Endothelial cell of umbilical vein (primary cell): ENCODE measurements at regions not wholly inside any gene's neighbourhood (a gene's known extent, or its start where the extent isn't known, plus 50 kb on each side); places are given as distances from the start of the nearest gene placed in this dataset.

Experiments used
- BruUV-seq: library from RNA; stranded (reverse); fragments of 400-500 nt; replicated peaks from 2 replicates; lab custom pipeline; 2021; lab: Mats Ljungman, UMichigan
- CTCF ChIA-PET: fragments of 300-600, 350-600 bp; sonication (Branson Sonifier 250); formaldehyde crosslinking; loops from one replicate; lab custom pipeline; 2021; ENCODE audit warnings: antibody characterized with exemption, inconsistent platforms; lab: Charles Lee
- POLR2A ChIA-PET: fragments of 300-600, 350-600 bp; sonication (Branson Sonifier 250); formaldehyde crosslinking; loops from one replicate; lab custom pipeline; 2021; ENCODE audit warnings: antibody characterized with exemption, inconsistent platforms; lab: Charles Lee
- DNase-seq: peaks from one replicate; pipeline ENCODE4 v3.0.0-alpha.2; 2011; ENCODE audit warnings: low read depth, low spot score
- FAIRE-seq: peaks from 2 replicates; lab custom pipeline; 2011; peaks lifted over from hg19 to GRCh38; lab: Jason Lieb, UNC
- H2AFZ ChIP-seq: 2 replicates; pipeline ENCODE4 v1.6.0; 2012; ENCODE audit warnings: low read depth, low read length, control low read depth, inconsistent platforms
- H3K27ac ChIP-seq: 2 replicates; pipeline ENCODE4 v1.5.1; 2011; ENCODE audit warnings: low read depth, mild to moderate bottlenecking, control low read depth, low read length, moderate library complexity; ENCODE audit not compliant: insufficient read depth
- H3K27me3 ChIP-seq, 2 experiments: 2 replicates each; pipeline versions ENCODE4 v1.6.0 to v1.6.1; 2011; ENCODE audit warnings: low read length in 2 of 2, mixed read lengths in 1 of 2; ENCODE audit not compliant: control insufficient read depth in 2 of 2, insufficient read depth in 2 of 2
- H3K36me3 ChIP-seq, 2 experiments: 2 replicates in 1 of 2; 3 replicates in 1 of 2; pipeline ENCODE4 v1.5.1; 2011; ENCODE audit warnings: low read length in 2 of 2, mild to moderate bottlenecking in 1 of 2, moderate library complexity in 1 of 2; ENCODE audit not compliant: control insufficient read depth in 2 of 2, insufficient read depth in 2 of 2; ENCODE audit errors: extremely low read depth in 1 of 2
- H3K4me1 ChIP-seq: 3 replicates; pipeline ENCODE4 v1.5.1; 2011; ENCODE audit warnings: mild to moderate bottlenecking, low read length; ENCODE audit not compliant: control insufficient read depth, insufficient read depth; ENCODE audit errors: extremely low read depth
- H3K4me2 ChIP-seq: 2 replicates; pipeline ENCODE4 v1.6.1; 2011; ENCODE audit warnings: low read length, control low read depth, mixed read lengths; ENCODE audit not compliant: insufficient read depth
- H3K4me3 ChIP-seq, 3 experiments: fragments of 200-600 bp in 1 of 3; sonication (generic), shearing (Covaris generic) in 1 of 3; replicated peaks in 1 of 3; 2 replicates each; pipeline ENCODE4 v1.5.1; 2011 to 2016; ENCODE audit warnings: control low read depth in 3 of 3, low read length in 3 of 3, mild to moderate bottlenecking in 2 of 3, inconsistent platforms in 1 of 3, low read depth in 1 of 3, moderate library complexity in 1 of 3; ENCODE audit not compliant: insufficient read depth in 1 of 3
- H3K79me2 ChIP-seq: 2 replicates; pipeline ENCODE4 v1.6.0; 2012; ENCODE audit warnings: low read length, inconsistent platforms; ENCODE audit not compliant: control insufficient read depth, insufficient read depth
- H3K9ac ChIP-seq: replicated peaks from 2 replicates; pipeline ENCODE3; 2011; ENCODE audit warnings: low read length, control low read depth; ENCODE audit not compliant: insufficient read depth; ENCODE audit errors: extremely low read depth
- H3K9me1 ChIP-seq: replicated peaks from 3 replicates; pipeline ENCODE4 v1.6.0; 2011; ENCODE audit warnings: mild to moderate bottlenecking, low read length; ENCODE audit not compliant: control insufficient read depth, insufficient read depth; ENCODE audit errors: extremely low read depth
- H3K9me3 ChIP-seq: replicated peaks from 2 replicates; pipeline ENCODE4 v1.5.1; 2012; ENCODE audit warnings: low read length, inconsistent platforms; ENCODE audit not compliant: control insufficient read depth, insufficient read depth
- H4K20me1 ChIP-seq: replicated peaks from 2 replicates; pipeline ENCODE3; 2011; ENCODE audit warnings: mild to moderate bottlenecking, low read length; ENCODE audit not compliant: control insufficient read depth, insufficient read depth; ENCODE audit errors: extremely low read depth
- CTCF ChIP-seq, 2 donors: IDR thresholded peaks; 1 replicate in 1 of 2; 2 replicates in 1 of 2; pipeline ENCODE4 v1.5.1; 2011; ENCODE audit warnings: low read length in 2 of 2, mild to moderate bottlenecking in 2 of 2, moderate library complexity in 2 of 2, control low read depth in 1 of 2, inconsistent platforms in 1 of 2, low read depth in 1 of 2; ENCODE audit not compliant: insufficient read depth in 1 of 2; ENCODE audit errors: extremely low read depth in 1 of 2
- EZH2 ChIP-seq: IDR thresholded peaks from 2 replicates; pipeline ENCODE4 v1.6.1; 2012; ENCODE audit warnings: borderline replicate concordance, low read depth, mild to moderate bottlenecking, moderate library complexity, low read length, inconsistent platforms; ENCODE audit not compliant: severe bottlenecking
- FOS ChIP-seq: IDR thresholded peaks from 2 replicates; pipeline ENCODE4 v1.6.1; 2011; ENCODE audit warnings: mild to moderate bottlenecking, low read length, moderate library complexity, borderline replicate concordance; ENCODE audit not compliant: insufficient read depth
- GATA2 ChIP-seq: IDR thresholded peaks from 2 replicates; pipeline ENCODE4 v1.7.0; 2011; ENCODE audit warnings: low read depth, mild to moderate bottlenecking, moderate library complexity, mixed read lengths, low read length; ENCODE audit not compliant: insufficient read length, insufficient read depth
- JUN ChIP-seq: IDR thresholded peaks from 2 replicates; pipeline ENCODE4 v1.6.1; 2011; ENCODE audit warnings: borderline replicate concordance, low read depth; ENCODE audit not compliant: insufficient read length, insufficient read depth
- MAX ChIP-seq: IDR thresholded peaks from 2 replicates; pipeline ENCODE4 v1.6.1; 2011; ENCODE audit not compliant: insufficient read depth, insufficient read length
- MYC ChIP-seq: IDR thresholded peaks from one replicate; pipeline ENCODE4 v1.6.1; 2011; ENCODE audit warnings: mild to moderate bottlenecking, low read depth, low read length
- POLR2A ChIP-seq: IDR thresholded peaks from 2 replicates; pipeline ENCODE4 v1.6.1; 2012; ENCODE audit warnings: low read depth, mild to moderate bottlenecking, control low read depth, low read length
- POLR2AphosphoS5 ChIP-seq: IDR thresholded peaks from 2 replicates; pipeline ENCODE4 v1.6.1; 2012; ENCODE audit warnings: low read depth, mild to moderate bottlenecking, control low read depth, low read length, moderate library complexity; ENCODE audit not compliant: insufficient read depth
- dilution Hi-C: fragments of 300-500 bp; cut with MboI; formaldehyde crosslinking; loops from one replicate; pipeline ENCODE4 v1.15.0; 2019; ENCODE audit warnings: low sequenced_read_pairs; ENCODE audit not compliant: extremely low pct_ligation_motif_present
- intact Hi-C: fragments of 100-400 bp; cut with micrococcal nuclease; formaldehyde crosslinking; loops from one replicate; pipeline ENCODE4 v1.10.0; 2022

GRCh38 chr2:22947741-22948140, 437.2 kb upstream of the KLHL29 start:
- CTCF ChIA-PET: no interaction called here
- intact Hi-C loops (no loop called here), dilution Hi-C loops (no loop called here)
- no peak overlapping the region for H3K9ac ChIP-seq
- H3K4me3 ChIP-seq: no peak overlapping the region
- POLR2A ChIA-PET: no interaction called here
- no peak overlapping the region for H3K4me2 ChIP-seq
- H3K79me2 ChIP-seq: no peaks in the 10 kb centered on the region
- peaks cover under 1% of the 10 kb centered on the region for H3K9me3 ChIP-seq
- H3K27me3 ChIP-seq: no peaks in the 10 kb centered on the region
- no TSS peak for BruUV-seq
- H2AFZ ChIP-seq: no peak overlapping the region
- H3K36me3 ChIP-seq: no peaks in the 10 kb centered on the region
- TF ChIP-seq POLR2AphosphoS5 (no peak), GATA2 (no peak), FOS (no peak), POLR2A (no peak), CTCF (IDR thresholded peaks at IDR 0.05; ENCODE audit: extremely low read depth in 1 of 2, insufficient read depth in 1 of 2, low read depth in 1 of 2, low read length in 2 of 2) (no peak), MYC (no peak), JUN (no peak), EZH2 (no peak), MAX (no peak)
- no peaks in the 10 kb centered on the region for H3K4me1 ChIP-seq
- no peak for DNase-seq
- H3K27ac ChIP-seq: no peak overlapping the region
- no peaks in the 10 kb centered on the region for H4K20me1 ChIP-seq
- H3K9me1 ChIP-seq: no peaks in the 10 kb centered on the region
- FAIRE-seq: no peak
